GM12873 (cell line): ENCODE measurements at regions not wholly inside any gene's neighbourhood (a gene's known extent, or its start where the extent isn't known, plus 50 kb on each side); places are given as distances from the start of the nearest gene placed in this dataset.

Experiments used
- CTCF ChIP-seq: IDR thresholded peaks from 2 replicates; pipeline ENCODE4 v1.5.1; 2012; ENCODE audit warnings: low read depth, mild to moderate bottlenecking, moderate library complexity, low read length, control low read depth; ENCODE audit not compliant: insufficient read depth; ENCODE audit errors: missing control alignments

- TF ChIP-seq CTCF: no peak
Observed at GRCh38 chr15:58331560-58331912, 100.3 kb upstream of the LIPC start.

GRCh38 chr15:58331913-58332675 is 99.7 kb upstream of the LIPC start:
- no peak for TF ChIP-seq CTCF

- TF ChIP-seq CTCF: no peak
Observed at GRCh38 chr15:58332676-58333400, 99.0 kb upstream of the LIPC start.

- no peak for TF ChIP-seq CTCF
Observed at GRCh38 chr15:58334803-58335202, 97.0 kb upstream of the LIPC start.

- TF ChIP-seq CTCF: no peak
Observed at GRCh38 chr15:58336161-58336560, 95.6 kb upstream of the LIPC start.

- no peak for TF ChIP-seq CTCF
Observed at GRCh38 chr15:58340176-58340575, 91.6 kb upstream of the LIPC start.

- TF ChIP-seq CTCF: no peak
Observed at GRCh38 chr15:58342508-58342907, 89.3 kb upstream of the LIPC start.
